Suprapubic skin (tissue), 4 donors: ENCODE measurements at regions not wholly inside any gene's neighbourhood (a gene's known extent, or its start where the extent isn't known, plus 50 kb on each side); places are given as distances from the start of the nearest gene placed in this dataset.

Experiments
- EP300 ChIP-seq: sonication (generic); formaldehyde crosslinking; IDR thresholded peaks from one replicate; pipeline ENCODE4 v1.6.1; 2017; ENCODE audit warnings: antibody characterized with exemption
- POLR2A ChIP-seq, 2 donors: fragments of 450-650 bp; IDR thresholded peaks; one replicate each; pipeline ENCODE4 v1.6.1; 2017; ENCODE audit warnings: antibody characterized with exemption in 2 of 2, mild to moderate bottlenecking in 2 of 2, moderate library complexity in 2 of 2
- POLR2AphosphoS5 ChIP-seq, 3 donors: sonication (generic); formaldehyde crosslinking; IDR thresholded peaks; one replicate each; pipeline ENCODE4 v1.6.1; 2017; ENCODE audit warnings: antibody characterized with exemption in 3 of 3
- TF ChIP-seq, protein P1 (sequence below), 2 donors: fragments of 200-600 bp in 1 of 2; fragments of 450-650 bp in 1 of 2; sonication (generic) in 1 of 2; IDR thresholded peaks; one replicate each; pipeline ENCODE4 v1.5.1; 2016 to 2019; ENCODE audit warnings: antibody characterized with exemption in 2 of 2, mild to moderate bottlenecking in 1 of 2, moderate library complexity in 1 of 2

DNA sequence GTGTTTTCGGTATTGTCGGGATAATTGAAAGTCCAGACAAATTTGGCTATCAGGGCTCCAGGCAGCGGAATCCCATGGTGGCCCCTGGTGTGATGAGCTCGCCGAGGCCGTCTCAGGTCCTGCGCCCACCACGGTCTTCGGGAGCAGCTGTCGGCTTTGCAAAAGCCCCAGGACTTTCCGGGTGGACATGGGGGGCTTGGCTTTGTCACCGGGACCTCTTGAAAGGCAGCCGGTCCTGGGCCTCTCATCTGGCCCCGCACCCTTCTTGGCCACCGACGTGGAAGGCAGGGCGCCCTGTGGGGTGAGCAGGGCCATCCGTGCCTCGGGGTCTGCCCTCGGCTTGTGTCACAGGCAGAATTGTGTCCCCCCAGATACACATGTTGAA is 87.1 kb upstream of the ACTRT2 start:
- TF ChIP-seq, protein P1, sequence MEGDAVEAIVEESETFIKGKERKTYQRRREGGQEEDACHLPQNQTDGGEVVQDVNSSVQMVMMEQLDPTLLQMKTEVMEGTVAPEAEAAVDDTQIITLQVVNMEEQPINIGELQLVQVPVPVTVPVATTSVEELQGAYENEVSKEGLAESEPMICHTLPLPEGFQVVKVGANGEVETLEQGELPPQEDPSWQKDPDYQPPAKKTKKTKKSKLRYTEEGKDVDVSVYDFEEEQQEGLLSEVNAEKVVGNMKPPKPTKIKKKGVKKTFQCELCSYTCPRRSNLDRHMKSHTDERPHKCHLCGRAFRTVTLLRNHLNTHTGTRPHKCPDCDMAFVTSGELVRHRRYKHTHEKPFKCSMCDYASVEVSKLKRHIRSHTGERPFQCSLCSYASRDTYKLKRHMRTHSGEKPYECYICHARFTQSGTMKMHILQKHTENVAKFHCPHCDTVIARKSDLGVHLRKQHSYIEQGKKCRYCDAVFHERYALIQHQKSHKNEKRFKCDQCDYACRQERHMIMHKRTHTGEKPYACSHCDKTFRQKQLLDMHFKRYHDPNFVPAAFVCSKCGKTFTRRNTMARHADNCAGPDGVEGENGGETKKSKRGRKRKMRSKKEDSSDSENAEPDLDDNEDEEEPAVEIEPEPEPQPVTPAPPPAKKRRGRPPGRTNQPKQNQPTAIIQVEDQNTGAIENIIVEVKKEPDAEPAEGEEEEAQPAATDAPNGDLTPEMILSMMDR (IDR thresholded peaks at IDR 0.05) = no peak
- TF ChIP-seq POLR2AphosphoS5 (IDR thresholded peaks at IDR 0.05) (no peak), POLR2A (IDR thresholded peaks at IDR 0.05) (no peak), EP300 (no peak)
